GM10266 (cell line): ENCODE measurements at regions not wholly inside any gene's neighbourhood (a gene's known extent, or its start where the extent isn't known, plus 50 kb on each side); places are given as distances from the start of the nearest gene placed in this dataset.

ENCODE experiments used
- DNase-seq: peaks from one replicate; pipeline ENCODE4 v3.0.0; 2012; ENCODE audit errors: extremely low spot score
- CTCF ChIP-seq: IDR thresholded peaks from 2 replicates; pipeline ENCODE4 v1.5.1; 2012; ENCODE audit warnings: mild to moderate bottlenecking, low read depth; ENCODE audit not compliant: control insufficient read depth, insufficient read depth; ENCODE audit errors: missing control alignments

GRCh38 chr15:70483513-70483912 lies 279.8 kb downstream of the UACA start:
- TF ChIP-seq CTCF = no peak
- no peak for DNase-seq

GRCh38 chr15:70480196-70480856 lies 283.0 kb downstream of the UACA start:
- peak; percentile 66 for DNase-seq

GRCh38 chr15:70479785-70480184 lies 283.6 kb downstream of the UACA start:
- DNase-seq = peak; percentile 60
- no peak for TF ChIP-seq CTCF

More at GRCh38 chr15:70480196-70480856, 283.0 kb downstream of the UACA start:
- TF ChIP-seq CTCF = no peak

- TF ChIP-seq CTCF = no peak
- DNase-seq = no peak
Observed at GRCh38 chr15:70479056-70479455, 284.3 kb downstream of the UACA start.

GRCh38 chr15:70478251-70478990 lies 284.9 kb downstream of the UACA start:
- no peak for TF ChIP-seq CTCF
- DNase-seq = peak; percentile 57

- no peak for TF ChIP-seq CTCF
- no peak for DNase-seq
Observed at GRCh38 chr15:70477750-70478250, 285.6 kb downstream of the UACA start.

GRCh38 chr15:70476441-70476840 lies 286.9 kb downstream of the UACA start:
- no peak for TF ChIP-seq CTCF
- DNase-seq = no peak
